A673 (cell line): ENCODE measurements at regions not wholly inside any gene's neighbourhood (a gene's known extent, or its start where the extent isn't known, plus 50 kb on each side); places are given as distances from the start of the nearest gene placed in this dataset.

Experiments used
- BruUV-seq: library from RNA; stranded (reverse); fragments of 400-500 nt; replicated peaks from 2 replicates; lab custom pipeline; 2021; lab: Mats Ljungman, UMichigan
- CTCF ChIA-PET: fragments of 300-600 bp; sonication (Branson Sonifier 250); formaldehyde crosslinking; loops from one replicate; lab custom pipeline; 2022; ENCODE audit warnings: antibody characterized with exemption; lab: Charles Lee
- POLR2A ChIA-PET: fragments of 300-600 bp; sonication (Branson Sonifier 250); formaldehyde crosslinking; loops from one replicate; lab custom pipeline; 2022; ENCODE audit warnings: antibody characterized with exemption; ENCODE audit not compliant: low non-redundant PET; lab: Charles Lee
- DNase-seq: peaks from one replicate; pipeline ENCODE4 v3.0.0-alpha.2; 2015; ENCODE audit warnings: low spot score
- H3K27ac ChIP-seq: fragments of 200-600 bp; sonication (generic); 2 replicates; pipeline ENCODE4 v1.5.1; 2016; ENCODE audit warnings: mixed run types, low read depth, mild to moderate bottlenecking, mixed read lengths, antibody characterized with exemption, low read length; ENCODE audit not compliant: poor library complexity, severe bottlenecking
- H3K27me3 ChIP-seq: fragments of 200-600 bp; sonication (generic); replicated peaks from 2 replicates; pipeline ENCODE4 v1.6.1; 2017; ENCODE audit warnings: mixed run types, low read depth, mild to moderate bottlenecking, mixed read lengths, antibody characterized with exemption, low read length; ENCODE audit not compliant: insufficient read depth, poor library complexity
- H3K36me3 ChIP-seq: fragments of 200-600 bp; sonication (generic); 2 replicates; pipeline ENCODE4 v1.6.1; 2016; ENCODE audit warnings: mixed run types, mild to moderate bottlenecking, mixed read lengths, antibody characterized with exemption, low read length; ENCODE audit not compliant: insufficient read depth, poor library complexity, severe bottlenecking
- H3K4me1 ChIP-seq: fragments of 200-600 bp; sonication (generic); 2 replicates; pipeline ENCODE4 v1.6.1; 2017; ENCODE audit warnings: mixed run types, mild to moderate bottlenecking, mixed read lengths, antibody characterized with exemption, low read length; ENCODE audit not compliant: insufficient read depth, poor library complexity, severe bottlenecking
- H3K4me3 ChIP-seq: fragments of 200-600 bp; sonication (generic); 2 replicates; pipeline ENCODE4 v1.5.1; 2016; ENCODE audit warnings: low read depth, mixed run types, mild to moderate bottlenecking, mixed read lengths, low read length; ENCODE audit not compliant: poor library complexity, severe bottlenecking
- H3K9me3 ChIP-seq: fragments of 200-600 bp; sonication (generic); 2 replicates; pipeline ENCODE4 v1.6.1; 2016; ENCODE audit warnings: mixed run types, low read depth, mild to moderate bottlenecking, mixed read lengths, antibody characterized with exemption, low read length; ENCODE audit not compliant: poor library complexity, severe bottlenecking
- CTCF ChIP-seq: fragments of 300-800, 200-600 bp; sonication (generic); conservative IDR thresholded peaks from 2 replicates; pipeline ENCODE4 v1.5.1; 2017; ENCODE audit warnings: low read depth, mild to moderate bottlenecking, antibody characterized with exemption, low read length, moderate library complexity, mixed read lengths
- EZH2 ChIP-seq: fragments of 200-600 bp; sonication (generic); IDR thresholded peaks from 2 replicates; pipeline ENCODE4 v1.6.1; 2017; ENCODE audit warnings: borderline replicate concordance, low read depth, mild to moderate bottlenecking, mixed read lengths, antibody characterized with exemption, low read length; ENCODE audit not compliant: poor library complexity, severe bottlenecking
- intact Hi-C: fragments of 100-400 bp; cut with micrococcal nuclease; formaldehyde crosslinking; loops from one replicate; pipeline ENCODE4 v1.10.0; 2022; ENCODE audit not compliant: unreplicated experiment

DNA sequence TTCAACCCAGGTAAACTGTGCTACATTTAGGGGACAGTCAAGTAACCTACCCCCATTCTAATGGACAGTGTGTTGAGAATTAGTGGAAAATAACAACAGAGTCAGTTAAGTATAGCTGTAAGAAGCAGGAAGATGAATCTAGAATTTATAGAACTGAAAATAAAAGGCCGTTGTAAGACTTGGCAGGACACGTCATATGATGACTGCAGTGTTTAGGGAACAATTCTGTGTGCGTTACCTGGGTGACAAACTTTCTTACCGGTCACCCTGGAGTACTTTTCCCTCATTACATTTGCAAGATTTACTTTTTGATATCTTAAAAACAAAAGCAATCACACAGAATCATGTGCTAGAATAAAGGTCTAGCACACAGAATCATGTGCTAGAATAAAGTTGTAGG, 536.3 kb upstream of the ZNF717 start:
- H3K9me3 ChIP-seq = no peaks in the 10 kb centered on the region
- no peak overlapping the region for H3K27ac ChIP-seq
- POLR2A ChIA-PET = no interaction called here
- intact Hi-C loops = no loop called here
- no peaks in the 10 kb centered on the region for H3K4me1 ChIP-seq
- no peaks in the 10 kb centered on the region for H3K27me3 ChIP-seq
- TF ChIP-seq CTCF = no peak
- TF ChIP-seq EZH2 = no peak
- H3K4me3 ChIP-seq = no peak overlapping the region
- CTCF ChIA-PET = no interaction called here
- DNase-seq = no peak
- BruUV-seq = no TSS peak
- no peaks in the 10 kb centered on the region for H3K36me3 ChIP-seq

DNA sequence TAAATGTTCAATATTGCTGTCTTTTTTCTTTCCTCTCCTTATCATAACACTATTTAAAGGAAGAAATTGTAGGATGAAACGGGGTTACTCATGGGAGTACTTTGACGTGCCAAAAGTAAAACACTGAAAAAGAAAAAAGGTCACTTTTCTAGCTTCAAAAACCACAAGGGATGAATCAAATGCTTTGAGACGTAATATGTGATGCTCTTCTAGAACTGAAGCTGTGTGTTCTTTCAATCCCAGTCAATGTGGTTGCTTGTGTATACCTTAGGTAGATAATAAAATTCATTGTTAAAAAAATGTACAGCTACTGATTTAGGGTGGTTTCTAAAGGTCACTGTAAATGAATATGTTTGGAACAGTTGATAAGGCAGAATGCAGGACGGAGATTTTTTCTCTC, 538.8 kb upstream of the ZNF717 start:
- H3K9me3 ChIP-seq = no peaks in the 10 kb centered on the region
- no TSS peak for BruUV-seq
- H3K36me3 ChIP-seq = no peaks in the 10 kb centered on the region
- H3K27me3 ChIP-seq = no peaks in the 10 kb centered on the region
- intact Hi-C loops = no loop called here
- no peak overlapping the region for H3K4me3 ChIP-seq
- no peaks in the 10 kb centered on the region for H3K4me1 ChIP-seq
- CTCF ChIA-PET = no interaction called here
- POLR2A ChIA-PET = no interaction called here
- H3K27ac ChIP-seq = no peak overlapping the region
- no peak for TF ChIP-seq EZH2
- no peak for TF ChIP-seq CTCF
- no peak for DNase-seq

- H3K27ac ChIP-seq = no peak overlapping the region
- no peaks in the 10 kb centered on the region for H3K27me3 ChIP-seq
- no peaks in the 10 kb centered on the region for H3K4me1 ChIP-seq
- H3K4me3 ChIP-seq = no peak overlapping the region
- intact Hi-C loops = no loop called here
- CTCF ChIA-PET = no interaction called here
- no peak for DNase-seq
- POLR2A ChIA-PET = no interaction called here
- H3K36me3 ChIP-seq = no peaks in the 10 kb centered on the region
- H3K9me3 ChIP-seq = no peaks in the 10 kb centered on the region
- BruUV-seq = no TSS peak
- TF ChIP-seq EZH2 = no peak
- TF ChIP-seq CTCF = no peak
Measured at GRCh38 chr3:76345878-76346277, 560.5 kb upstream of the ZNF717 start.
